Spleen (tissue), 11 donors: ENCODE measurements at regions not wholly inside any gene's neighbourhood (a gene's known extent, or its start where the extent isn't known, plus 50 kb on each side); places are given as distances from the start of the nearest gene placed in this dataset.
A peak's percentile ranks its signal among the peaks of the same experiment; 100 is the strongest.

Experiments
- DNase-seq: peaks from one replicate; pipeline ENCODE4 v3.0.0-alpha.2; 2020
- H3K27ac ChIP-seq, 8 donors: fragments of 200-600 bp; sonication (generic) in 7 of 8; 1 replicate in 4 of 8; 2 replicates in 4 of 8; pipeline versions ENCODE4 v1.5.0 to v1.8.0; 2016 to 2021; ENCODE audit warnings: inconsistent platforms in 4 of 8, mild to moderate bottlenecking in 4 of 8, moderate library complexity in 1 of 8
- H3K27me3 ChIP-seq, 7 donors: fragments of 200-600 bp; sonication (generic) in 6 of 7; replicated peaks in 1 of 7; 1 replicate in 4 of 7; 2 replicates in 3 of 7; pipeline versions ENCODE4 v1.5.0 to v1.8.0; 2016 to 2021; ENCODE audit warnings: inconsistent platforms in 3 of 7, mild to moderate bottlenecking in 1 of 7
- H3K36me3 ChIP-seq, 6 donors: fragments of 200-600 bp; sonication (generic) in 5 of 6; 1 replicate in 4 of 6; 2 replicates in 2 of 6; pipeline versions ENCODE4 v1.5.0 to v1.8.0; 2016 to 2021; ENCODE audit warnings: inconsistent platforms in 2 of 6
- H3K4me1 ChIP-seq, 6 donors: fragments of 200-600 bp; sonication (generic) in 5 of 6; 1 replicate in 3 of 6; 2 replicates in 3 of 6; pipeline versions ENCODE4 v1.5.0 to v1.8.0; 2016 to 2021; ENCODE audit warnings: inconsistent platforms in 3 of 6
- H3K4me3 ChIP-seq, 8 donors: fragments of 200-600 bp; sonication (generic) in 7 of 8; 1 replicate in 4 of 8; 2 replicates in 4 of 8; pipeline versions ENCODE4 v1.5.0 to v1.8.0; 2016 to 2021; ENCODE audit warnings: inconsistent platforms in 4 of 8, mild to moderate bottlenecking in 4 of 8, moderate library complexity in 2 of 8
- H3K9me3 ChIP-seq, 8 donors: fragments of 200-600 bp; sonication (generic) in 7 of 8; 1 replicate in 4 of 8; 2 replicates in 4 of 8; pipeline versions ENCODE4 v1.5.0 to v1.8.0; 2016 to 2021; ENCODE audit warnings: inconsistent platforms in 4 of 8
- POLR2A ChIP-seq, 3 donors: fragments of 450-650 bp; IDR thresholded peaks; one replicate each; pipeline ENCODE4 v1.5.1; 2017; ENCODE audit warnings: antibody characterized with exemption in 3 of 3, mild to moderate bottlenecking in 1 of 3
- POLR2AphosphoS5 ChIP-seq, 3 donors: sonication (generic); formaldehyde crosslinking; IDR thresholded peaks; one replicate each; pipeline ENCODE4 v1.5.1; 2017; ENCODE audit warnings: antibody characterized with exemption in 3 of 3
- WGBS, 5 donors: extraction: QIAGEN DNeasy Blood & Tissue Kit in 3 of 5; methylation state at CpG; one replicate each; pipeline versions ENCODE4 v1.1.5 to v1.1.7; 2013 to 2018; 5-methylcytosine and 5-hydroxymethylcytosine counted together
- intact Hi-C: fragments of 100-400 bp; cut with DNase I; formaldehyde crosslinking; loops from one replicate; pipeline ENCODE4 v1.15.0; 2023; ENCODE audit warnings: low total_unique reads
- TF ChIP-seq, protein P1 (sequence below), 11 experiments: fragments of 200-600 bp in 7 of 11; fragments of 450-650 bp in 4 of 11; sonication (generic) in 4 of 11; IDR thresholded peaks in 8 of 11; conservative IDR thresholded peaks in 3 of 11; 1 replicate in 7 of 11; 2 replicates in 4 of 11; pipeline versions ENCODE4 v1.4.0 to v1.8.0; 2016 to 2021; ENCODE audit warnings: antibody characterized with exemption in 11 of 11, inconsistent platforms in 4 of 11, mild to moderate bottlenecking in 1 of 11
- donor health status: healthy with polysubstance abuse.
- donor health status: DM: no; HTN: no; CAD: no; lungs with moderate emphysema.
- donor health status: DM: no; HTN: no; CAD: no.
- donor health status: Bipolar disorder and iron deficiency.
- donor health status: healthy.
- donor health status: DM: no; HTN: no; CAD: no.
- donor health status: DM: yes; HTN: yes; CAD: no.

DNA sequence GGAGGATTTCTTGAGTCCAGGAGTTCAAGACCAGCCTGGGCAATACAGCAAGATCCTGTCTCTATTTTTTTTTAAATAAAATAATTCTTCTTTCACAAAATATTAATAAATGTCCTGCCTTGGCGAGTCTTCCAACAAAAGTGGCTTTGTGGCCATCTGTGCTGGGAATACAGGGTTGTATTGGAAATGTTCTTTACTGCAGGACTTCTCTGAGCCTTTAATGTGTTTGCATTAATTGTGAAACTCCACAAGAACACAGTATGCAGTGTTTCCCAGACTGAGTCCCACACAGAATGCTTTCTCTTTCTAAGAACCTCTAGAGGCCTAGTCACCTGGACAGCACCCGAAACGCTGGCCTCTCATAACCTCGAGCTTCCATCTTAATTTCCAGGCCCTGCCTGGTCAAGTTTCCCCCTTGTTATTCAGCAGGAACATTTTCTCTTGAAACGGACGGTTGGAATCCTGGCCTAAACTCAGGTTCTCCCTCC lies 85.4 kb upstream of the ARRDC4 start:
- TF ChIP-seq, protein P1, sequence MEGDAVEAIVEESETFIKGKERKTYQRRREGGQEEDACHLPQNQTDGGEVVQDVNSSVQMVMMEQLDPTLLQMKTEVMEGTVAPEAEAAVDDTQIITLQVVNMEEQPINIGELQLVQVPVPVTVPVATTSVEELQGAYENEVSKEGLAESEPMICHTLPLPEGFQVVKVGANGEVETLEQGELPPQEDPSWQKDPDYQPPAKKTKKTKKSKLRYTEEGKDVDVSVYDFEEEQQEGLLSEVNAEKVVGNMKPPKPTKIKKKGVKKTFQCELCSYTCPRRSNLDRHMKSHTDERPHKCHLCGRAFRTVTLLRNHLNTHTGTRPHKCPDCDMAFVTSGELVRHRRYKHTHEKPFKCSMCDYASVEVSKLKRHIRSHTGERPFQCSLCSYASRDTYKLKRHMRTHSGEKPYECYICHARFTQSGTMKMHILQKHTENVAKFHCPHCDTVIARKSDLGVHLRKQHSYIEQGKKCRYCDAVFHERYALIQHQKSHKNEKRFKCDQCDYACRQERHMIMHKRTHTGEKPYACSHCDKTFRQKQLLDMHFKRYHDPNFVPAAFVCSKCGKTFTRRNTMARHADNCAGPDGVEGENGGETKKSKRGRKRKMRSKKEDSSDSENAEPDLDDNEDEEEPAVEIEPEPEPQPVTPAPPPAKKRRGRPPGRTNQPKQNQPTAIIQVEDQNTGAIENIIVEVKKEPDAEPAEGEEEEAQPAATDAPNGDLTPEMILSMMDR (IDR thresholded peaks at IDR 0.05 in 8 of 11, conservative IDR thresholded peaks at IDR 0.05 in 3 of 11): no peak
- TF ChIP-seq POLR2A (IDR thresholded peaks at IDR 0.05): no peak
- TF ChIP-seq POLR2AphosphoS5 (IDR thresholded peaks at IDR 0.05): no peak
- H3K9me3 ChIP-seq: peaks cover 0 to 8% (median 0%) of the 10 kb centered on the region in 8 donors
- intact Hi-C loops: no loop called here
- H3K27me3 ChIP-seq: peaks cover 0 to 9% (median 0%) of the 10 kb centered on the region in 7 donors
- no peaks in the 10 kb centered on the region for H3K4me1 ChIP-seq
- no peaks in the 10 kb centered on the region for H3K36me3 ChIP-seq
- no peak overlapping the region for H3K27ac ChIP-seq
- no peak for DNase-seq
- peak overlapping the region in 1 of 8 donors; percentile 25 for H3K4me3 ChIP-seq
- 53 to 79% (median 68%) methylated on average over 6 of the region's 6 CpGs for WGBS, 5 donors

DNA sequence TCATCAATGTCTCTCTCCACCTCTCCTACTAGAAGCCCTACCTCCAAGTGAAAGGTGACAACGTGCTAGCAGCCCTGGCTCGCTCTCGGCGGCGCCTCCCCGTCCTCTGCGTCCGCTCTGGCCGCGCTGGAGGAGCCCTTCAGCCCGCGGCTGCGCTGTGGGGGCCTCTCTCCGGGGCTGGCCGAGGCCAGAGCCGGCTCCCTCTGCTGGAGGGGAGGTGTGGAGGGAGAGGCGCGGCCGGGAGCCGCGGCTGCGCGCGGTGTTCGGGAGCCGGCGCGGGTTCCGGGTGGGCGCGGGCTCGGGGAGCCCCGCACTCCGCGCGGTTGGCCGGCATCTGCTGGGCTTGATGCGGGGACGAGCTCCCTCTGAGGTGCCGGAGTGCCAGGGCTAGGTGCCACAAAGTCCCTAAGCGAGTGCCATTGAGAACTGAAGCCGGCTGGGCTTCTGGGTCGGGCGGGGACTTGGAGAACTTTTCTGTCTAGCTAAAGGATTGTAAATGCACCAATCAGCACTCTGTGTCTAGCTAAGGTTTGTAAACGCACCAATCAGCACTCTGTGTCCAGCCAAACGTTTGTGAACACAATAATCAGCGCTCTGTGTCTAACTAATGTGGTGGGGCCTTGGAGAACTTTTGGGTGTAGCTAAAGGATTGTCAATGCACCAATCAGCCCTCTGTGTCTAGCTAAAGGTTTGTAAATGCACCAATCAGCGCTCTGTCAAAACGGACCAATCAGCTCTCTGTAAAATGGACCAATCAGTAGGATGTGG lies 84.8 kb upstream of the ARRDC4 start:
- 50 to 68% (median 62%) methylated on average over 22 to 49 of the region's 49 CpGs for WGBS, 5 donors
- peaks cover 0 to 13% (median 0%) of the 10 kb centered on the region in 7 donors for H3K27me3 ChIP-seq
- no peak for TF ChIP-seq POLR2A (IDR thresholded peaks at IDR 0.05)
- TF ChIP-seq POLR2AphosphoS5 (IDR thresholded peaks at IDR 0.05): no peak
- TF ChIP-seq, protein P1 (IDR thresholded peaks at IDR 0.05 in 8 of 11, conservative IDR thresholded peaks at IDR 0.05 in 3 of 11): no peak
- H3K4me1 ChIP-seq: no peaks in the 10 kb centered on the region
- no peak for DNase-seq
- peak overlapping the region in 1 of 8 donors; percentile 25 for H3K4me3 ChIP-seq
- peaks cover 0 to 8% (median 0%) of the 10 kb centered on the region in 8 donors for H3K9me3 ChIP-seq
- H3K36me3 ChIP-seq: no peaks in the 10 kb centered on the region
- intact Hi-C loops: no loop called here
- H3K27ac ChIP-seq: no peak overlapping the region

DNA sequence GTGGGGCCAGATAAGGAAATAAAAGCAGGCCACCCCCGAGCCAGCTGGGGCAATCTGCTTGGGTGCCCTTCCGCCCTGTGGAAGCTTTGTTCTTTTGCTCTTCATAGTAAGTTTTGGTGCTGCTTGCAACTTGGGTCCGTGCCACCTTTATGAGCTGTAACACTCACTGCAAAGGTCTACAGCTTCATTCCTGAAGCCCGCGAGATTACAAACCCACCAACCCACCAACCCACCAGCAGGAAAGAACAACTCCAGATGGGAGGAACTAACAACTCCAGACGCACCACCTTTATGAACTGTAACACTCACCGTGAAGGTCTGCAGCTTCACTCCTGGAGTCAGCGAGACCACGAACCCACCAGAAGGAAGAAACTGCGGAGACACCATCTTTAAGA lies 84.2 kb upstream of the ARRDC4 start:
- Histone ChIP-seq H3K4me1 (no peaks in the 10 kb centered on the region), H3K4me3 (no peak overlapping the region), H3K27me3 (peaks cover 0 to 14% (median 0%) of the 10 kb centered on the region in 7 donors), H3K9me3 (peaks cover 0 to 8% (median 0%) of the 10 kb centered on the region in 8 donors), H3K27ac (no peak overlapping the region), H3K36me3 (no peaks in the 10 kb centered on the region)
- no peak for DNase-seq
- intact Hi-C loops: no loop called here
- TF ChIP-seq POLR2A (IDR thresholded peaks at IDR 0.05) (no peak), POLR2AphosphoS5 (IDR thresholded peaks at IDR 0.05) (no peak)
- TF ChIP-seq, protein P1 (IDR thresholded peaks at IDR 0.05 in 8 of 11, conservative IDR thresholded peaks at IDR 0.05 in 3 of 11): no peak
- 25 to 82% (median 57%) methylated on average over 10 of the region's 10 CpGs for WGBS, 5 donors

DNA sequence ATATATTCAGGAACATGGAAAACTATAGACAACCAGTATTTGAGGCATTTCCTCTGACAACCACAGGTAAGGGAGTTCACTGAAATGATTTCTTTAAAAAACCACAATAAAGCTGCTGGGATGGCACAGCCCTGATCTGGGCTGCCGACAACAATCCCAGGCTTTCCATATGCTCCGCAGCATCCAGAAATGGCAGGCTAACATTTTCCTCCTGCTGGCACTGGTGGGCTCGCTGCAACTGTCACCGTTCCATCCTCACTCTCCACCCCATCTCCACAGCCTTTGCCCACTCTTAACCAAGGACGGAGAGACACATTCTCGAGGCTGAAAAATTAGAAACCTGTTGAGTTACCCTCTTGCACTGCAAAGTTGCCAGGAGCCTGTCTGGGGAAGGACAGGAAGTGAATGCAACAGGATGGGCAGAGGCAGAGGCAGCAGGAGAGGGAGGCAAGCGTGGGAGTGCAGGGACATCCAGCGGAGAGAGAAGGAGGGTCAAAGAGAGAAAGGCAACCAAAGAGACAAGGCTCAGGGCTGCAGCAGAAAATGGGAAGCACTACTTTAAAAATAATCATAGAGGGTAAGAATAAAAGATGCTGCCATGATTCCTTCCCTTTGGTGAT lies 79.0 kb upstream of the ARRDC4 start:
- WGBS, 5 donors: 67 to 77% (median 74%) methylated on average over 8 of the region's 8 CpGs
- DNase-seq: no peak
- no peak overlapping the region for H3K4me3 ChIP-seq
- H3K36me3 ChIP-seq: no peaks in the 10 kb centered on the region
- peaks cover 0 to 9% (median 0%) of the 10 kb centered on the region in 7 donors for H3K27me3 ChIP-seq
- no peaks in the 10 kb centered on the region for H3K4me1 ChIP-seq
- H3K27ac ChIP-seq: no peak overlapping the region
- TF ChIP-seq, protein P1 (IDR thresholded peaks at IDR 0.05 in 8 of 11, conservative IDR thresholded peaks at IDR 0.05 in 3 of 11): no peak
- TF ChIP-seq POLR2A (IDR thresholded peaks at IDR 0.05) (no peak), POLR2AphosphoS5 (IDR thresholded peaks at IDR 0.05) (no peak)
- no peaks in the 10 kb centered on the region for H3K9me3 ChIP-seq
- intact Hi-C loops: no loop called here
